IPS-20b (cell line): ENCODE measurements at regions not wholly inside any gene's neighbourhood (a gene's known extent, or its start where the extent isn't known, plus 50 kb on each side); places are given as distances from the start of the nearest gene placed in this dataset.
"Not testable (repeated sequence)": the region's sequence is repeated elsewhere in the genome, so short reads cannot be mapped to it uniquely, and the experiment has no call there.

Experiments
- H3K27ac ChIP-seq: one replicate; pipeline ENCODE4 v1.5.1; 2013; ENCODE audit warnings: low read length
- H3K27me3 ChIP-seq: 2 replicates; pipeline ENCODE4 v1.6.1; 2013; ENCODE audit warnings: mild to moderate bottlenecking, low read length, inconsistent platforms; ENCODE audit not compliant: insufficient read depth
- H3K36me3 ChIP-seq: 2 replicates; pipeline ENCODE4 v1.6.1; 2013; ENCODE audit warnings: low read depth, mild to moderate bottlenecking, inconsistent platforms, low read length, moderate library complexity; ENCODE audit not compliant: insufficient read depth
- H3K4me1 ChIP-seq: 2 replicates; pipeline ENCODE4 v1.6.1; 2013; ENCODE audit warnings: mild to moderate bottlenecking, control low read depth, inconsistent platforms, low read length, moderate library complexity; ENCODE audit not compliant: insufficient read depth
- H3K4me3 ChIP-seq: 2 replicates; pipeline ENCODE4 v1.5.1; 2013; ENCODE audit warnings: mild to moderate bottlenecking, low read length, inconsistent platforms
- H3K9ac ChIP-seq: 2 replicates; pipeline ENCODE4 v1.6.1; 2013; ENCODE audit warnings: low read depth, mild to moderate bottlenecking, inconsistent platforms, low read length, moderate library complexity
- H3K9me3 ChIP-seq: 2 replicates; pipeline ENCODE4 v1.6.1; 2013; ENCODE audit warnings: mild to moderate bottlenecking, low read depth, low read length, inconsistent platforms; ENCODE audit not compliant: insufficient read depth

GRCh38 chr3:18215639-18216038, 209.5 kb downstream of the SATB1 start:
- Histone ChIP-seq H3K4me3 (no peak overlapping the region), H3K36me3 (no peaks in the 10 kb centered on the region), H3K27ac (no peak overlapping the region), H3K27me3 (no peaks in the 10 kb centered on the region), H3K9ac (no peak overlapping the region), H3K4me1 (peaks cover 10% of the 10 kb centered on the region), H3K9me3 (no peaks in the 10 kb centered on the region)

- Histone ChIP-seq H3K9ac (no peak overlapping the region), H3K36me3 (no peaks in the 10 kb centered on the region), H3K4me1 (no peaks in the 10 kb centered on the region), H3K27me3 (no peaks in the 10 kb centered on the region), H3K4me3 (no peak overlapping the region), H3K27ac (no peak overlapping the region), H3K9me3 (no peaks in the 10 kb centered on the region)
Observed at GRCh38 chr3:18211116-18211515, 214.0 kb downstream of the SATB1 start.

GRCh38 chr3:18208856-18209255, 216.3 kb downstream of the SATB1 start:
- peaks cover 3% of the 10 kb centered on the region; the same call in 1 of the 2 replicates for H3K4me1 ChIP-seq
- H3K9ac ChIP-seq = no peak overlapping the region
- H3K4me3 ChIP-seq = no peak overlapping the region

GRCh38 chr3:18208091-18208490, 217.0 kb downstream of the SATB1 start:
- peaks cover 3% of the 10 kb centered on the region; the same call in 1 of the 2 replicates for H3K4me1 ChIP-seq
- H3K36me3 ChIP-seq = no peaks in the 10 kb centered on the region
- H3K4me3 ChIP-seq = no peak overlapping the region
- no peaks in the 10 kb centered on the region for H3K27me3 ChIP-seq
- no peaks in the 10 kb centered on the region for H3K9me3 ChIP-seq
- H3K9ac ChIP-seq = no peak overlapping the region
- no peak overlapping the region for H3K27ac ChIP-seq

More at GRCh38 chr3:18208856-18209255, 216.3 kb downstream of the SATB1 start:
- Histone ChIP-seq H3K9me3 (no peaks in the 10 kb centered on the region), H3K36me3 (no peaks in the 10 kb centered on the region), H3K27me3 (no peaks in the 10 kb centered on the region), H3K27ac (no peak overlapping the region)

- Histone ChIP-seq H3K27ac (no peak overlapping the region), H3K36me3 (no peaks in the 10 kb centered on the region), H3K9me3 (no peaks in the 10 kb centered on the region), H3K4me3 (no peak overlapping the region), H3K4me1 (peaks cover 3% of the 10 kb centered on the region; the same call in 1 of the 2 replicates), H3K27me3 (no peaks in the 10 kb centered on the region), H3K9ac (no peak overlapping the region)
Observed at GRCh38 chr3:18207226-18207625, 217.9 kb downstream of the SATB1 start.

- H3K36me3 ChIP-seq, H3K27me3 ChIP-seq, H3K9ac ChIP-seq, H3K4me3 ChIP-seq, H3K4me1 ChIP-seq, H3K9me3 ChIP-seq, H3K27ac ChIP-seq: not testable (repeated sequence)
Observed at GRCh38 chr3:18205701-18206100, 219.4 kb downstream of the SATB1 start.

GRCh38 chr3:18201315-18201714, 223.8 kb downstream of the SATB1 start:
- Histone ChIP-seq H3K36me3 (no peaks in the 10 kb centered on the region), H3K27me3 (no peaks in the 10 kb centered on the region), H3K4me1 (peaks cover 3% of the 10 kb centered on the region; the same call in 1 of the 2 replicates), H3K9ac (no peak overlapping the region), H3K27ac (no peak overlapping the region), H3K4me3 (no peak overlapping the region), H3K9me3 (peaks cover under 1% of the 10 kb centered on the region; the same call in 1 of the 2 replicates)

GRCh38 chr3:18199757-18200156, 225.4 kb downstream of the SATB1 start:
- H3K4me1 ChIP-seq = peaks cover 2% of the 10 kb centered on the region; the same call in 1 of the 2 replicates
- no peak overlapping the region for H3K27ac ChIP-seq
- no peak overlapping the region for H3K9ac ChIP-seq
- H3K36me3 ChIP-seq = no peaks in the 10 kb centered on the region
- peaks cover 4% of the 10 kb centered on the region; the same call in 1 of the 2 replicates for H3K9me3 ChIP-seq
- H3K4me3 ChIP-seq = no peak overlapping the region
- H3K27me3 ChIP-seq = no peaks in the 10 kb centered on the region

GRCh38 chr3:18195836-18196235, 229.3 kb downstream of the SATB1 start:
- Histone ChIP-seq H3K27me3 (no peaks in the 10 kb centered on the region), H3K36me3 (no peaks in the 10 kb centered on the region), H3K27ac (no peak overlapping the region), H3K4me3 (no peak overlapping the region), H3K9ac (no peak overlapping the region), H3K9me3 (peaks cover 4% of the 10 kb centered on the region; the same call in 1 of the 2 replicates), H3K4me1 (no peaks in the 10 kb centered on the region)

GRCh38 chr3:18194431-18194830, 230.7 kb downstream of the SATB1 start:
- H3K9me3 ChIP-seq = peaks cover 4% of the 10 kb centered on the region; the same call in 1 of the 2 replicates
- H3K9ac ChIP-seq = no peak overlapping the region

GRCh38 chr3:18190646-18191045, 234.5 kb downstream of the SATB1 start:
- Histone ChIP-seq H3K9me3 (no peaks in the 10 kb centered on the region), H3K4me3 (no peak overlapping the region), H3K4me1 (no peaks in the 10 kb centered on the region), H3K27ac (no peak overlapping the region), H3K9ac (no peak overlapping the region), H3K36me3 (no peaks in the 10 kb centered on the region), H3K27me3 (no peaks in the 10 kb centered on the region)

More at GRCh38 chr3:18194431-18194830, 230.7 kb downstream of the SATB1 start:
- no peaks in the 10 kb centered on the region for H3K36me3 ChIP-seq
- no peaks in the 10 kb centered on the region for H3K4me1 ChIP-seq
- no peak overlapping the region for H3K27ac ChIP-seq
- H3K27me3 ChIP-seq = no peaks in the 10 kb centered on the region
- no peak overlapping the region for H3K4me3 ChIP-seq

- H3K9ac ChIP-seq = no peak overlapping the region
- no peak overlapping the region for H3K4me3 ChIP-seq
- no peaks in the 10 kb centered on the region for H3K27me3 ChIP-seq
- H3K9me3 ChIP-seq = no peaks in the 10 kb centered on the region
- no peaks in the 10 kb centered on the region for H3K4me1 ChIP-seq
- H3K36me3 ChIP-seq = no peaks in the 10 kb centered on the region
- H3K27ac ChIP-seq = no peak overlapping the region
Observed at GRCh38 chr3:18189282-18190050, 235.7 kb downstream of the SATB1 start.
